Esophagus muscularis mucosa (tissue), 4 donors: ENCODE measurements at regions not wholly inside any gene's neighbourhood (a gene's known extent, or its start where the extent isn't known, plus 50 kb on each side); places are given as distances from the start of the nearest gene placed in this dataset.

Experiments
- DNase-seq: peaks from one replicate; pipeline ENCODE4 v3.0.0-alpha.2; 2017; ENCODE audit errors: extremely low spot score
- H3K27ac ChIP-seq, 4 donors: fragments of 200-600 bp; sonication (generic); replicated peaks in 1 of 4; 1 replicate in 3 of 4; 2 replicates in 1 of 4; pipeline ENCODE4 v1.5.1; 2016 to 2019; ENCODE audit warnings: mild to moderate bottlenecking in 1 of 4
- H3K27me3 ChIP-seq, 4 donors: fragments of 200-600 bp; sonication (generic); one replicate each; pipeline versions ENCODE4 v1.5.1 to v1.6.0; 2016 to 2019
- H3K36me3 ChIP-seq, 4 donors: fragments of 200-600 bp; sonication (generic); one replicate each; pipeline ENCODE4 v1.5.1; 2016 to 2019
- H3K4me1 ChIP-seq, 4 donors: fragments of 200-600 bp; sonication (generic); one replicate each; pipeline ENCODE4 v1.5.1; 2016 to 2019
- H3K4me3 ChIP-seq, 4 donors: fragments of 200-600 bp; sonication (generic); 1 replicate in 2 of 4; 2 replicates in 2 of 4; pipeline ENCODE4 v1.5.1; 2016 to 2019; ENCODE audit warnings: mild to moderate bottlenecking in 4 of 4, moderate library complexity in 1 of 4
- H3K9me3 ChIP-seq, 4 donors: fragments of 200-600 bp; sonication (generic); 1 replicate in 3 of 4; 2 replicates in 1 of 4; pipeline ENCODE4 v1.5.1; 2016 to 2019
- EP300 ChIP-seq: sonication (generic); formaldehyde crosslinking; IDR thresholded peaks from one replicate; pipeline ENCODE4 v1.6.1; 2017; ENCODE audit warnings: antibody characterized with exemption
- POLR2A ChIP-seq: fragments of 450-650 bp; IDR thresholded peaks from one replicate; pipeline ENCODE4 v1.6.1; 2017; ENCODE audit warnings: antibody characterized with exemption, moderate library complexity, mild to moderate bottlenecking, low read depth
- POLR2AphosphoS5 ChIP-seq, 2 donors: sonication (generic); formaldehyde crosslinking; IDR thresholded peaks; one replicate each; pipeline ENCODE4 v1.6.1; 2017; ENCODE audit warnings: antibody characterized with exemption in 2 of 2
- WGBS: methylation state at CpG from one replicate; pipeline ENCODE4 v1.1.5; 2018; 5-methylcytosine and 5-hydroxymethylcytosine counted together
- intact Hi-C: fragments of 100-400 bp; cut with DNase I; formaldehyde crosslinking; loops from one replicate; pipeline ENCODE4 v1.15.1; 2023
- TF ChIP-seq, protein P1 (sequence below), 3 experiments: fragments of 200-600 bp in 2 of 3; fragments of 450-650 bp in 1 of 3; sonication (generic) in 2 of 3; IDR thresholded peaks; one replicate each; pipeline ENCODE4 v1.5.1; 2017 to 2019; ENCODE audit warnings: antibody characterized with exemption in 3 of 3, mild to moderate bottlenecking in 2 of 3, moderate library complexity in 1 of 3

DNA sequence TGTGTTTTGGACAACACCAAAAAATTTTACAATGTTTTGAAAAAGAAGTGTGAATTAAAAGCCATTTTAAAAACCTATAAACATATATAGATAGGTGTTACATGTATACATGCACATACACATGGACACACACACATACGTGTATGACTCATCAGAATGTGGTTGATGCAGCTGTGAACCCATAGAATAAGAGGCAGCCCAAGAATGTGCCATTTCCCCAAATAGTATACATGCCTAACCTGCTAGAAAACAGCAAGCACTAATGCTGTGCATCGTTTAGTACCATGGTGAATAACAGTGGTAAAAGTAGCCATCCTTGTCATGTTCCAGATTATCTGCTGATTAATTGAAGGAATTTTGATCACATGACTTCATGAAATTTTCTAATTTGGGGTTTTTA lies 149.0 kb downstream of the DSEL start:
- Histone ChIP-seq H3K4me3 (no peak overlapping the region), H3K9me3 (no peaks in the 10 kb centered on the region), H3K36me3 (no peaks in the 10 kb centered on the region), H3K27me3 (no peaks in the 10 kb centered on the region), H3K4me1 (peaks cover 0 to 6% (median 0%) of the 10 kb centered on the region in 4 donors), H3K27ac (no peak overlapping the region)
- WGBS: 96% methylated on average over 2 of the region's 2 CpGs
- DNase-seq: no peak
- intact Hi-C loops: no loop called here
- no peak for TF ChIP-seq EP300
- no peak for TF ChIP-seq POLR2AphosphoS5 (IDR thresholded peaks at IDR 0.05)
- TF ChIP-seq POLR2A: no peak
- TF ChIP-seq, protein P1, sequence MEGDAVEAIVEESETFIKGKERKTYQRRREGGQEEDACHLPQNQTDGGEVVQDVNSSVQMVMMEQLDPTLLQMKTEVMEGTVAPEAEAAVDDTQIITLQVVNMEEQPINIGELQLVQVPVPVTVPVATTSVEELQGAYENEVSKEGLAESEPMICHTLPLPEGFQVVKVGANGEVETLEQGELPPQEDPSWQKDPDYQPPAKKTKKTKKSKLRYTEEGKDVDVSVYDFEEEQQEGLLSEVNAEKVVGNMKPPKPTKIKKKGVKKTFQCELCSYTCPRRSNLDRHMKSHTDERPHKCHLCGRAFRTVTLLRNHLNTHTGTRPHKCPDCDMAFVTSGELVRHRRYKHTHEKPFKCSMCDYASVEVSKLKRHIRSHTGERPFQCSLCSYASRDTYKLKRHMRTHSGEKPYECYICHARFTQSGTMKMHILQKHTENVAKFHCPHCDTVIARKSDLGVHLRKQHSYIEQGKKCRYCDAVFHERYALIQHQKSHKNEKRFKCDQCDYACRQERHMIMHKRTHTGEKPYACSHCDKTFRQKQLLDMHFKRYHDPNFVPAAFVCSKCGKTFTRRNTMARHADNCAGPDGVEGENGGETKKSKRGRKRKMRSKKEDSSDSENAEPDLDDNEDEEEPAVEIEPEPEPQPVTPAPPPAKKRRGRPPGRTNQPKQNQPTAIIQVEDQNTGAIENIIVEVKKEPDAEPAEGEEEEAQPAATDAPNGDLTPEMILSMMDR (IDR thresholded peaks at IDR 0.05): no peak

DNA sequence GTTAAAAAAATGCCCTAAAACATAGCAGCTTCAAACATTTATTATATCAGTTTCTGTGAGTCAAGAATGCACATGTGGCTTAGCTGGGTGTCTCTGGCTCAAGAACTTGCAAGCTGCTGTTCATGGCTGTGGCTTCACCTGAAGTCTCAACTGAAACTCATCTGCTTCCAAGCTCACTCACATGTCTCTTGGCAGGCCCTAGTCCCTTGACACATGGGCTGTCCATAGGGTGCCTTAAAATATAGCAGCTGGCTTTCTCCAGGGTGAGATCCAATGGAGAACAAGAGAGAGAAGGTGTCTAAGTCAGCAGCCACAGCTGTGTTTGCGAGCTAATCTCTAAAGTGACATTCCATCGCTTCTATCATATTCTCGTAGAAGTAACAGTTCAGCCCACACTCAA lies 152.8 kb downstream of the DSEL start:
- Histone ChIP-seq H3K27me3 (no peaks in the 10 kb centered on the region), H3K9me3 (no peaks in the 10 kb centered on the region), H3K4me1 (peaks cover 0 to 23% (median 7%) of the 10 kb centered on the region in 4 donors), H3K36me3 (no peaks in the 10 kb centered on the region), H3K27ac (no peak overlapping the region), H3K4me3 (no peak overlapping the region)
- intact Hi-C loops: no loop called here
- WGBS: 84% methylated on average over 3 of the region's 3 CpGs
- DNase-seq: no peak
- TF ChIP-seq, protein P1 (IDR thresholded peaks at IDR 0.05): no peak
- TF ChIP-seq EP300: no peak
- no peak for TF ChIP-seq POLR2A
- TF ChIP-seq POLR2AphosphoS5 (IDR thresholded peaks at IDR 0.05): no peak

DNA sequence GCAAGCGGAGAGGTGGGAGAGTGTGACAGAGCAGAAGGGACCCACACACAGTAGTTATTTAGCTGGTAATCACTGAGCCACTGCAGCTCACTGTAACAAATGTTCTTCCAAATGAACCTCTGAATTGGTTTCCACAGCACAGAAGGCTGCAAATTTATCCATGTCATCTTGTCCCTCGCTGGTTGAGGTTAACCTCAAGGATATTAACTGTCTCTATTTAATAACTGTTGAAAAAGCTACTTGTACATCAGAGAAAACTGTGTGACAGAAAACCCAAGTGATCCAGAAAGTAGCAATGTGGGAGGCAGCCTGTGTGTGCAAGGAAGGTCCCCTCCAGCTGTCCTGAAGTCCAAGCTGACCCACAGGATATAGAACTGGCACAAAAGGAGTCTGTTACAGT lies 153.6 kb downstream of the DSEL start:
- peaks cover 0 to 18% (median 7%) of the 10 kb centered on the region in 4 donors for H3K4me1 ChIP-seq
- H3K9me3 ChIP-seq: no peaks in the 10 kb centered on the region
- TF ChIP-seq, protein P1 (IDR thresholded peaks at IDR 0.05): no peak
- no peak for TF ChIP-seq EP300
- no peak for TF ChIP-seq POLR2A
- no peak for TF ChIP-seq POLR2AphosphoS5 (IDR thresholded peaks at IDR 0.05)
- no peak for DNase-seq
- intact Hi-C loops: no loop called here
- H3K36me3 ChIP-seq: no peaks in the 10 kb centered on the region
- no peaks in the 10 kb centered on the region for H3K27me3 ChIP-seq
- H3K4me3 ChIP-seq: no peak overlapping the region
- no peak overlapping the region for H3K27ac ChIP-seq
- WGBS: 76% methylated on average over 2 of the region's 2 CpGs

DNA sequence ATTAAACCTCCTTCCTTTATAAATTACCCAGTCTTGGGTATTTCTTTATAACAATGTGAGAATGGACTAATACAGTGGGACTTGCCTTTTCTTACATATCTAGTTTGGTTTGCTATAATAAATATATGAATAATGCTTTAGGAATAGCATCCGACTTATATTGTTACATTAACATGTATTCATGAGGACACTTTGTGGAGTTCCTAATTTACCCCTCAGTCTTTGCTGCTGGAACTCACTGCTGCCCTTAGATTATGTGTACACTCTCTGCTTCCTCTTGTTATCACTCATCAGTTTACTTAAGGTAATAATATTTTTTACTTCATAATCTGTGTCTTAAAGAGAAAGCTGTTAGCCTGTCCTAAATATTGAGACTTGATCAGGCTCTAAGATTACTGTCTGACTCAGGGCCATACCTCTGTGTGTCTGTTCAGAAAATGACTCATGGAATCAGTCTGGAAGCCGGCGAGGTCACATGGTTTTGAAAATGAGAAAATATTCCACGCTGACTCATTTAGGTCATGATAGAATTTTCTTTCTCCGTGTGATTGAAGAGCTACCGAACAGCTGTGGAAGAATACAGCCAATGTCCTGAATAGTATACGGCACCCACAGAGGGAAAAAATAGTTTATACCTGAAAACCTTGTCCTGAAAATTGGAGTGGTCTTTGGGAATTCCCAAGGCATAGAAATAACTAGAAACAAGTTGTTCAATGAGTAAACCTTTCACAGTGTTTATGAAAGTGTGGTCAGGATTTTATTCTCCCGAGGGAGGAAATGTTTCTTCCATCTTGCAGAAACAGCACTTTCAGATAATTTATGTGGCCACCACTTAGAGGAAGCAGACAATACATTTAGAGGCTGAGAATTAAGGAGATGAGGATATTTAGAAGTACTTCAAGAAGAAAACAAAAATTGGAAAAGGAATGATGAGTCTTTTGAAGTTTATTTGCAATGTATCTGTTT lies 156.4 kb downstream of the DSEL start:
- WGBS: 24% methylated on average over 8 of the region's 8 CpGs
- Histone ChIP-seq H3K4me1 (peaks cover 0 to 18% (median 7%) of the 10 kb centered on the region in 4 donors), H3K4me3 (peak overlapping the region; percentile 27 to 39 (median 37)), H3K27ac (peak overlapping the region; percentile 10 to 72 (median 66)), H3K9me3 (no peaks in the 10 kb centered on the region), H3K27me3 (no peaks in the 10 kb centered on the region), H3K36me3 (no peaks in the 10 kb centered on the region)
- TF ChIP-seq, protein P1 (IDR thresholded peaks at IDR 0.05): peak in 1 of 3 experiments; percentile 20
- TF ChIP-seq POLR2AphosphoS5 (IDR thresholded peaks at IDR 0.05) (peak; percentile 34 to 56), EP300 (no peak), POLR2A (no peak)
- intact Hi-C loops: no loop called here
- no peak for DNase-seq
